Coronary artery (tissue), 2 donors: ENCODE measurements at regions not wholly inside any gene's neighbourhood (a gene's known extent, or its start where the extent isn't known, plus 50 kb on each side); places are given as distances from the start of the nearest gene placed in this dataset.
"Not testable (repeated sequence)": the region's sequence is repeated elsewhere in the genome, so short reads cannot be mapped to it uniquely, and the experiment has no call there.

Experiments
- DNase-seq: peaks from one replicate; pipeline ENCODE4 v3.0.0-alpha.2; 2017; ENCODE audit warnings: low spot score
- H3K27ac ChIP-seq, 2 donors: fragments of 200-600 bp; sonication (generic); one replicate each; pipeline ENCODE4 v1.5.1; 2016 to 2019
- H3K4me3 ChIP-seq: fragments of 200-600 bp; sonication (generic); 2 replicates; pipeline ENCODE4 v1.5.1; 2016; ENCODE audit warnings: mild to moderate bottlenecking, moderate library complexity
- TF ChIP-seq, protein P1 (sequence below): fragments of 200-600 bp; sonication (generic); IDR thresholded peaks from one replicate; pipeline ENCODE4 v1.5.1; 2019; ENCODE audit warnings: antibody characterized with exemption

GRCh38 chr10:62939698-62940097 lies 123.5 kb upstream of the EGR2 start:
- Histone ChIP-seq H3K4me3 (no peak overlapping the region), H3K27ac (no peak overlapping the region)
- TF ChIP-seq, protein P1, sequence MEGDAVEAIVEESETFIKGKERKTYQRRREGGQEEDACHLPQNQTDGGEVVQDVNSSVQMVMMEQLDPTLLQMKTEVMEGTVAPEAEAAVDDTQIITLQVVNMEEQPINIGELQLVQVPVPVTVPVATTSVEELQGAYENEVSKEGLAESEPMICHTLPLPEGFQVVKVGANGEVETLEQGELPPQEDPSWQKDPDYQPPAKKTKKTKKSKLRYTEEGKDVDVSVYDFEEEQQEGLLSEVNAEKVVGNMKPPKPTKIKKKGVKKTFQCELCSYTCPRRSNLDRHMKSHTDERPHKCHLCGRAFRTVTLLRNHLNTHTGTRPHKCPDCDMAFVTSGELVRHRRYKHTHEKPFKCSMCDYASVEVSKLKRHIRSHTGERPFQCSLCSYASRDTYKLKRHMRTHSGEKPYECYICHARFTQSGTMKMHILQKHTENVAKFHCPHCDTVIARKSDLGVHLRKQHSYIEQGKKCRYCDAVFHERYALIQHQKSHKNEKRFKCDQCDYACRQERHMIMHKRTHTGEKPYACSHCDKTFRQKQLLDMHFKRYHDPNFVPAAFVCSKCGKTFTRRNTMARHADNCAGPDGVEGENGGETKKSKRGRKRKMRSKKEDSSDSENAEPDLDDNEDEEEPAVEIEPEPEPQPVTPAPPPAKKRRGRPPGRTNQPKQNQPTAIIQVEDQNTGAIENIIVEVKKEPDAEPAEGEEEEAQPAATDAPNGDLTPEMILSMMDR, result no peak
- DNase-seq, result no peak

GRCh38 chr10:62938672-62939071 lies 122.5 kb upstream of the EGR2 start:
- no peak for DNase-seq
- H3K27ac ChIP-seq, result no peak overlapping the region
- TF ChIP-seq, protein P1, result no peak
- H3K4me3 ChIP-seq, result no peak overlapping the region

- H3K4me3 ChIP-seq, result no peak overlapping the region
- no peak for DNase-seq
- TF ChIP-seq, protein P1, result no peak
- no peak overlapping the region for H3K27ac ChIP-seq
These were observed 121.5 kb upstream of the EGR2 start for GRCh38 chr10:62937674-62938073.

DNA sequence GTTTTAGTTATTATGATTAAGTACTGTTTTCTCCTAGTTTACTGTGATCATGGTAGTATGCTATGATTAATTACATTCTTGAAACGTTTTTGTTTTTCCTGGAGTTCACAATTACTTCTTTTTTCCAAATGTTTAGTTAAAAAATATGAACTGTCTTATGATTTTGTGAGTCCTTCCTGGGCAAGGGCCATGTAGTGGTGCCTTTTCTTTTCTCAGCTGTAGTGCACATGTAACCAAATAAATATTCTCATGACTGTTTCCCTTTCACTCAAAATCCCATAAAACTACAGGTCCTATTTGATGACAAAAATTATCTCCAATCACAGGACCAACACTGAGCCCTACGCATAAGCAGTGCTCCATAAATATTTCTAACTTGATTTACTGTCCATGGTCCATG lies 118.9 kb upstream of the EGR2 start:
- H3K27ac ChIP-seq, result no peak overlapping the region
- TF ChIP-seq, protein P1, result no peak
- no peak for DNase-seq

GRCh38 chr10:62934258-62934657 lies 118.1 kb upstream of the EGR2 start:
- no peak overlapping the region for H3K27ac ChIP-seq
- TF ChIP-seq, protein P1, result no peak
- H3K4me3 ChIP-seq, result no peak overlapping the region
- no peak for DNase-seq

More for the DNA sequence above, 118.9 kb upstream of the EGR2 start:
- no peak overlapping the region for H3K4me3 ChIP-seq

DNA sequence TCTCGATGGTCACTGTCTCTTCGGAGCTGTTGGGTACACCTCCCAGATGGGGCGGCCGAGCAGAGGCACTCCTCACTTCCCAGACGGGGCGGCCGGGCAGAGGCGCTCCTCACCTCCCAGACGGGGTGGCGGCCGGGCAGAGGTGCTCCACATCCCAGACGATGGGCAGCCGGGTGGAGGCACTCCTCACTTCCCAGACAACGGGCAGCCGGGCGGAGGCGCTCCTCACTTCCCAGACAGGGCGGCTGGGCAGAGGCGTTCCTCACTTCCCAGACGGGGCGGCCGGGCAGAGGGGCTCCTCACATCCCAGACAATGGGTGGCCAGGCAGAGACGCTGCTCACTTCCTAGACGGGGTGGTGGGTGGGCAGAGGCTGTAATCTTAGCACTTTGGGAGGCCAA lies 112.6 kb upstream of the EGR2 start:
- not testable (repeated sequence) for H3K4me3 ChIP-seq, H3K27ac ChIP-seq, DNase-seq

DNA sequence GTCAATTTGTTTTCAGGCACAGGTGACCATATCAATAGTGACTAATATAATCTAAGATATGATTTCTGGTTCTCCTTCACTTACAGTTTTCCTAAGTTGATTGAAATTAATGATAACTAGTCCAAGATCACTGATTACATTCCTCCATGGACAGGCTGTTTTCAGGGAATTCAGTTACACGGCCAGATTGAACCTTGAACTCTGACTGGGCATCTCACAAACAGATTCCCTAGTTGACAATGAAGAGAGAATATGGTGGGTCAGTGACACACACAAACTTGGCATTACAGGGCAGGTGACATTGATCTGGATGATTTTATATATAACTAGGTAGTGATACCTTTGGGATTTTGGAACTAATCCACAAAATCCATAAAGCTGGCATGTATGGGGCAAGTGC lies 110.2 kb upstream of the EGR2 start:
- TF ChIP-seq, protein P1, result no peak
- Histone ChIP-seq H3K4me3 (no peak overlapping the region), H3K27ac (no peak overlapping the region)
- DNase-seq, result no peak

- Histone ChIP-seq H3K27ac (no peak overlapping the region), H3K4me3 (no peak overlapping the region)
- TF ChIP-seq, protein P1, result no peak
- DNase-seq, result no peak
These were observed 108.2 kb upstream of the EGR2 start for GRCh38 chr10:62924344-62924748.
